CD4-positive, alpha-beta T cell treated with Interleukin-1 beta for 1 hour (primary cell): ENCODE measurements at regions not wholly inside any gene's neighbourhood (a gene's known extent, or its start where the extent isn't known, plus 50 kb on each side); places are given as distances from the start of the nearest gene placed in this dataset.
"Not testable (repeated sequence)": the region's sequence is repeated elsewhere in the genome, so short reads cannot be mapped to it uniquely, and the experiment has no call there.

ENCODE experiments used
- DNase-seq, 2 donors: peaks; one replicate each; pipeline ENCODE4 v3.0.0-alpha.2; 2020 to 2022

DNA sequence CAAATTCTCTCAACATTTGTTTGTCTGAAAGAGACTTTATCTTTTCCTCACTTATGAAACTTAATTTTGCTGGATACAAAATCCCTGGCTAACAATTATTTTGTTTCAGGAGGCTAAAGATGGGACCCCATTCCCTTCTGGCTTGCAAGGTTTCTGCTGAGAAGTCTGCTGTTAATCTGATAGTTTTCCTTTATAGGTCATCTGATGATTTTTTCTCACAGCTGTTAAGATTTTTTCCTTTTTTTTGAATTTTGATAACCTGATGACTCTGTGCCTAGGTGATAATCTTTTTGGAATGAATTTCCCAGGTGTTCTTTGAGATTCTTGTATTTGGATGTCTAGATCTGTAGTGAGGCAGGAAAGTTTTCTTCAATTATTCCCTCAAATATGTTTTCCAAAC is 2661.4 kb downstream of the PCDH9 start:
- no peak for DNase-seq

DNA sequence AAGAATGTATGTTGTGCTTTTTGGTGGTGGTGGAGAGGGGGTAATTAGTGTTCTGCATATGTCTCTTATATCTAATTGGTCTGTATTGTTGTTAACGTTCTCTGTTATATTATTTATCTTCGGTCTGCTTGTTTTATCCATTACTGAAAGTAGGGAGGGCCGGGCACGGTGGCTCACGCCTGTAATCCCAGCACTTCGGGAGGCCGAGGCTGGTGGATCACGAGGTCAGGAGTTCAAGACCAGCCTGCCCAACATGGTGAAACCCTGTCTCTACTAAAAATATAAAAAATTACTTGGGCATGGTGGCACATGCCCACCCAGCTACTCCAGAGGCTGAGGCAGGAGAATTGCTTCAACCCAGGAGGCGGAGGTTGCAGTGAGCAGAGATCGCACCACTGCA is 2672.1 kb downstream of the PCDH9 start:
- DNase-seq, result not testable (repeated sequence)

DNA sequence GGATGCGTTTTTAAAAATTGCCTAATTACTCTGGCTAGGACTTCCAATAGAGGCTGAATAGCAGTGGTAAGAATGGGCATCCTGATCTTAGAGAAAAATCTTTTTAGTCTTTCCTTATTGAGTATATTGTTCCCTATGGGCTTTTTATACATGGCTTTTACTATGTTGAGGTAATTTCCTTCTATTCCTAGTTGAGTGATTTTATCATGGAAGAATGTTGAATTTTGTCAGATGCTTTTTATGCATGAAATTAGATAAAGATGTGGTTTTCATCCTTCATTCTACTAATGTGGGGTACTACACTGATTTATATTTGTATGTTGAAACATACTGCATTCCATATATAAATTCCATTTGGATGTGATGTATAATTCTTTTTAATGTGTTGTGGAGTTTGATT is 2673.8 kb downstream of the PCDH9 start:
- DNase-seq, result no peak

DNA sequence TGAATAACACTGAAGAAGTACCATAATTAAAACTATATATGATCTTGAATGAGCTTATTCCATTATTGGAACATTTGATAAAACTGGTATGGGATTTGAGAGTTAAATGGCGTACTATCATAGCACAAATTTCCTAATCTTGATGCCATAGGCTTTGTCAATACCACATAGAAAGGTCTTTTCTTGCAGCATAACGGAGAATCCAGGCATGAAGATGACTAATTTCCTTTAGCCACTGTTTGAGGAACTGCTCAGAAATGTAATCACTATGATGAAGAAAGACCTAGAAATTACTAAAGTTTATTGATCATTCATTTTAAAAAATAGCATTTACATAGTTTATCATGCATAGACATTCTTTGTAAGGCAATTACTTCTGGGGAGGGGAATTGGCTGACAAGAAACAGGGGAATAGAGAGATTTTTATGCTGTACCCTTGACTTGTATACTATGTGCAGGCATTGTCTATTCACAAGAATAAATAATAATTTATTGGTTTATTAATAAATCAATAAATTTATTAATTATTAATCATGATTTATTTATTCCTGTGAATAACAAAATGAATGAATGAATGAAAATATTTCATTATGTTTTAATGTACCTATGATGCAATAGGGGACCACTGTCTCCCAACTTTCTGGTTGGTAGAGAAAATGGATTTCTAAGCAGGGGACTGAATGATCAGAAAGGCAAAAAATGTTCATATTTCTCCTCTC is 2676.6 kb downstream of the PCDH9 start:
- no peak for DNase-seq

DNA sequence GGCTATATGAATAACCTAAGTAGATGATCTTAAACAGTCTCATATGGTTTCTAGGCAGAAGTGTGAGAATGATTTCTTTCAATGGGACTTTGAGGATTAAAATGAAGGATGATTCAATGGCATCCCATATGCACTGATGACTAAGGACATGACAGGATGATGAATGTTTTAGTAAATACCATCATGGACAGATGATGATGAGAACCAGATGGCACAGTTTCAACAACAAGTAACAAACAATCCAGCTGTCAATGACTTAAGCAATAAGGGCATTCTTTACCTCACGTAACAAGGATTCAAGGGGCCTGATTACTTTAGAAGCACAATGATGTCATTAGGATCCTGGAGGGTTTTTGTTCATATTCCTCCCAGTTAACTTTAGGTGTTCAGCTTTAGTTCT is 2678.4 kb downstream of the PCDH9 start:
- no peak for DNase-seq

DNA sequence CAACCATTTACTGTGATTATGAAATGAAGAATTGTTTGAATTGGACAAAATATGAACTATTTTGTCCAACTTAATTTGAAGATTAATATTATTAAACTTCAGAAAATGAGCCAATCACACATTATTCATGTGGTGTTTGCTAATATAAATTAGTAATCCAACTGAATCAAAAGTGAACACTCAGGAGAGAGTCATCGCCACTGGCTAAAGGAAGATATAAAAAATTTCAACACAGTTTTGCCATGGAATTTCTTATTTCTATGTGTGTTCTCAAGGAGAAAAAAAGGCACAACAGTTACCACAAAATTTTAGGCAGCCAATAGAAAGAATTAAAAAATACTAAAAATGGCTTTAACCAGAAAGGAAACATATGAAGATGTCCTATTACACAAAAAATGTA is 2683.8 kb downstream of the PCDH9 start:
- no peak for DNase-seq

DNA sequence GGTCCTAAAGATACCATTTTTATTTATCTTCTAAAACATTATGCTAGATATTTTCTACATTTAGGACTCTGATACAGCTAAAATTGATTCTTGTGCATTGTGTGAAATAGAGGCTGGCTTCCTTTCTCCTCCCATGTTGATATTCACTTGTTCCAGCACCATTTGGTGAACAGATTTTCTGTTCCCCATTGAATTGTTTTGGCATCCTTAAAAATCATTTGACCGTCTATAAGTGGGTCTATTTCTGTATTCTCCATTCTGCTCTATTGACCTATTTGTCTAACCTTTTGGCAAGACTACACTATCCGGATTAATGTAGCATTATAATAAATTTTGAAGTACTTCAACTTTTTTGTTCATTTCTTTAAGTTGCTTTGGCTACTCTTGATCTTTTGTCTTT is 2689.2 kb downstream of the PCDH9 start:
- DNase-seq, result no peak

DNA sequence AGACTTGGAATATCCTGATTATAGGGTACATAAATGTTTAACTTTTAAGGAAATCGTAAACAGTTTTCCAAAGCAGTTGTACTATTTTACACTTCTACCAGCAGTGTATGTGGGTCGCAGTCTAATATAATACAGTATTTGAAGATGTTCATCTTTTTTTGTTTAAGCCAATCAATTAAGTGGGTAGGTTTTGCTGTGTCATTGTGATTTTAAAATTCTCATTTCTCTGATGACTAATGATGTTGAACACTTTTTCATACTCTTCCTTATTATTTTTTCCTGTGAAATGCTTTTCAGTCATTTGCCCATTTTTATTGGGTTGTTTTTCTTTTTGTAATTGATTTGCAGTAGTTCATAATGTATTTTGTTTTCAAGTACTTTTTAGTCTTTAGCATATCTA is 2689.7 kb downstream of the PCDH9 start:
- DNase-seq, result no peak

DNA sequence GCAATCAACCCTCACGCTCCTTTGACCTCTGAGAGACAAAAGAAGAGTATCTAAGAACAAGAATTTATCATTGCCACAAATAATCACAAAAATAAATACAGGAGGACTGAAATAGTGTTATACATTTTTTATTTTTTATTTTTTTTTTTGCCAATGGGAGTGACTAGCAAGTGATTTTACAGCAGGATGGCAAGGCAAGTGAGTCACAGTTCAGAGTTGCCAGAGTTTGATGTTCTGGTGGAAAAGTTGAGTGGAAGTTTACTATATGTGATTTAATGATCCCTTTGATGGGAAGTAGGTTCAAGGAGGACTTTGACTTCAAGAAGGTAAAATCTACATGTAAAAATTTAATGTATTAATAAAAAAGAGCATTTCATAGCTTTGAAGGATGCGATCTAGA is 2691.4 kb downstream of the PCDH9 start:
- no peak for DNase-seq

DNA sequence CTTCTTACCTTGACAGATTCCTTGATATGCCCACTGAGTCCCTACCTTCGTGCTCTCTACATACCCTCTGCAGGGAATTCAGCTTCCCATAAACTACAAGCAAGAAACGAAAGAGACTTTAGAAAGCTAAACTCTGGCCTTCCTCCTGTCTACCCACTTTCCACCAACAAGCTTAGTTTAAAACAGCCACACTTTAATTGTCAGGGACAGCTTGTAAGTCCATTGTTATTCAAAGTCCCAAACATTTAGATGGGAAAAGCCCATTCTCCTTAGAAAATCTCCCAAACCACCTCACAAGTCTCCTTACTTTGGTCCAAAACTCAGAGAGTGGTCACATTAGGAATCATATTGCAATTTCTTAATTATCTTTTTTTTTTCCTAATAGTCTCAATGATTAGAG is 2695.8 kb downstream of the PCDH9 start:
- no peak for DNase-seq

DNA sequence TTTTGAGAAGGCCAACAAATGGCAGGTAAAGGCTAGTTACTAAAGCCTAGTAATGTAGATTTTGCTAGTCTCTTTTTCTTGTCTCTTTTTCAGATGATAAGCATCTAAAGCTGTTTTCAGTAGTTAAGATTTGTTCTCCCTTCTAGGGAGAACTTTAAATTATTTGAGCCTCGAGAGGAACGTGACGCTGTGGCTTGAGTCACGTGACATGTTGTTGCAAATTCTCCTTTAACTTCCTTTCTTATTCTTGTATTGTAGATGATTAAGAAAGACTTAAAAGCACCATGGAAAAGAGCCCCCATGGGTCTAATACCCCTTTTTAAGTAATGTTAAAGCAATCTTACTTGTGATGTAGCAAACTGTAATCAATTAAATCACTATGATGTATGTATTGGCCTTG is 2698.7 kb downstream of the PCDH9 start:
- no peak for DNase-seq

DNA sequence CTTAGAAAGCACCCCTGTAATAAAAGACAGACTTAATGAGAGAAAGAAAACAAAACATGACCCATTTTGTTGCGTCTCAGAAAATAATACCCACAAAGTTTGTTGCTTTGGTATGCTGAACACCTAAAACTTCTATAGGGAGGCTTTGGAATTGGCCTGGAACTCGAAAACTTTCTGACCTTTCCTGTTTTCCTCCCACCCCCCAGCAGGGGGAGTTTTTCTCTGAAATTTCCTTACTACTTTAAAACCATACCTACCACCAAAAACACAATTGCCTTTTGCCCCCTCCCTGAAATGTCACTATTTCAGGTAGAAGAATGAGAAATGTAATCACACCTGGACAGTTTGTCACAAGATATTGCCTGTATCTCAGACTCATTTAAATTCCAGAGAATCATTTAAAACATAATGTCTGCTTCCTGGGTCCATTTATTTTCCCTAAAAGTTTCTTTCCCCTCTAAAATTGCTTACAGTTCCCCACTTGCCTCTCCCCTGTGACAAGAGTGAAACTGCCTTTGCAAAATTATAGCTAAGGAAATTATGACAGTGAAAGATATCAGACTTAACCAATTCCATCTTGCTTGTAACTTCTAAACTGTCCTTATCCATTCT is 2700.2 kb downstream of the PCDH9 start:
- no peak for DNase-seq

DNA sequence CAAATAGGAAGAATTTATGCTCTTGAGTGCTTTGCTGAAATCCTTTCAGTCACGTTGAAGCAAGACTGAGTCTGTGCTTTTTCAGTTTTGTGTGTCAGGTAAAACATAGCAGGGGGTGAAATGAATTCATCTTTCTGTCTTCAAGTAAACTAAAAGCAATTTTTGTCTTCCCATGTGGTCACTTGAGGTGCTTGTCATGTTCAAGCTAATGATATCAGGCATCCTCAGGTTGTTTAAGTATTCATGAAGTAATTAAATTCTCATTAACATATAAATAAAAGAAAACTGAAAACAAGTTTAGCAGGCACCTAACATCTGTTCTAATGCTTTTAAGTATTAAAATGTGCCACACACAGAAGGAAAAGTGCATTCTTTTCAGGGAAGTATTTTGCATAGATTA is 2701.3 kb downstream of the PCDH9 start:
- no peak for DNase-seq

DNA sequence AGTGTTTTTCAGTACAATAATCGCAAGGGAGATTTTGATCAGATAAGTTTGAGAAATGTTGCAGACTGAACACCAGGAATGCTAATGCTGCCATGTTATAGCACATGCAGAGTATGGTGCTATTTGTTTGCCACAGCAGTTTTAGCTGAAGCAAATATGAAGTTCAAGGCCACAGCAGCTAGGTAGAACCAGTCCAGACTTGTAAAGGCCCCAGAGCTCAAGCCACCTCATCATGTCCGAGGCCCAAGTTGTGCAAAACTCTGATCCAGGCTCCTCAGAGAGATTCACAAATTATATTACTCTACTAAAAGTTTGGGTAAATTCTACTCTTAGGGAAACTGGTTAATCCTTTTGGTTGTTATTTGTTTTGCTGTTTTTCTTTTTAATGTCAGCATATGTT is 2702.6 kb downstream of the PCDH9 start:
- no peak for DNase-seq

DNA sequence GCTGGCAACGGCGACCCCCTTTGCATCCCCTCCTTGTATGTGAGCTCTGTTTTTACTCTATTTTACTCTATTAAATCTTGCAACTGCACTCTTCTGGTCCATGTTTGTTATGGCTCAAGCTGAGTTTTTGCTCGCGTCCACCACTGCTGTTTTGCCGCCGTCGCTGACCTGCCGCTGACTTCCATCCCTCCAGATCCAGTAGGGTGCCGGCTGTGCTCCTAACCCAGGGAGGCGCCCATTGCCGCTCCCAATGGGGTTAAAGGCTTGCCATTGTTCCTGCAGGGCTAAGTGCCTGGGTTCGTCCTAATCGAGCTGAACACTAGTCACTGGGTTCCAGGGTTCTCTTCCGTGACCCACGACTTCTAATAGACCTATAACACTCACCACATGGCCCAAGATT is 2704.4 kb downstream of the PCDH9 start:
- DNase-seq, result no peak

DNA sequence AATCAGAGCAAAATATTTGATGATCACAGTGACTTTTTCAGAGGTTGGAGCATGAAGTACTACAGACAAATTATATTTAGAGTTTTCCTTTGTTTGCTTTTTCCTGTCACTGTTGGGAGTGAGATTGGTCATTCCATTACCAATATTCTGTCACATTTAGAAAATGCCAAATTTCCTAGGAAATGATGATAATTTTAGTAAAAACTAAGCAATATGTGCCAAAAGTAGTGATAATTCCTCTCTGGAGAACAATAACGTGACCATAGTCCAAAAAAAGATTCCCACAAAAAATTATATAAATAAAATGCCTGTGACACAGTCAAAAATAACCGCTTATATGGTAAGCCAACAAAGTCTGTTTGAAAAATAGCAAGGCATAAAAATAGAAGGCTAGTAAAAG is 2719.4 kb downstream of the PCDH9 start:
- DNase-seq, result no peak

DNA sequence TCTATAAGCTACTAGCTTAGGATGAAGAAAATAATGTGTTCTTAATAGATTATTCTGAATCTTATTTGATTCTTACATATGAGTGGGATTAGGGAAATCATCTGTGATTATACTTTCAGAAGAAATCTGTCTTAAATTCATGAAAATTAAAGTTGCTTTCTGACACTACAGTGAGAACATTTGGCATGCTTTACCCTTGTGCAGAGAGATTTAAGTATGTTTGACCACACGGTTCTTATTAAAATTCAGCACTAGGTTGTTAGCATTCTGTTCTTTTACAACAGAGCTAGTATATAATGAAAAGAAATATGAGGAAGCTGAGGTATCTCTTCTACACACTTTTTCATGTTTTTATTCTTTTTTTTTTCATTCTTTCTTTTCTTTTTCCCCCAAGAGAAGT is 2723.9 kb downstream of the PCDH9 start:
- DNase-seq, result no peak

DNA sequence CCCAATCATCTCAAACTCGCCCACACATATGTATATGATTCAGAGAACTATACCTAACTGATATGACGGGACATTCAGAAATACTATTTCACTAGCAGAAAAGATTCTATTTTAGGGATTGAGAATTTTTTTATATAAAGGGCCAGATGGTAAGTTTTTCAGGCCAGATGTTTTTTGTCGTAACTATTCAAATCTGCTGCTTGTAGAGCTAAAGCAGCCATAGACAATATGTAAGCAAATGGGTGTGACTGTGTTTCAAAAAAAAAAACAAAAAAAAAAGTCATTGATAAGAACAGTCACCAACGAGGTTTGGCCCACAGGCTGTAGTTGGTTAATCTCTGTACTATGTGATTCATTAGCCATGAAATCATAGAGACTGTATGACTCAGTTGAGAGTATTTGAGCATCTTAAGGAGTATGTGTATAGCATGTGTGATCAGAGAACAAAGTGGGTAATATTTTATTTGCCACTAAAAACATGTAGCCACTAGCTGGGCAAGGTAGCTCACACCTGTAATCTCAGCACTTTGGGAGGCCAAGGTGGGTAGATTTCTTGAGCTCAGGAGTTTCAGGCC is 2724.7 kb downstream of the PCDH9 start:
- DNase-seq, result no peak

DNA sequence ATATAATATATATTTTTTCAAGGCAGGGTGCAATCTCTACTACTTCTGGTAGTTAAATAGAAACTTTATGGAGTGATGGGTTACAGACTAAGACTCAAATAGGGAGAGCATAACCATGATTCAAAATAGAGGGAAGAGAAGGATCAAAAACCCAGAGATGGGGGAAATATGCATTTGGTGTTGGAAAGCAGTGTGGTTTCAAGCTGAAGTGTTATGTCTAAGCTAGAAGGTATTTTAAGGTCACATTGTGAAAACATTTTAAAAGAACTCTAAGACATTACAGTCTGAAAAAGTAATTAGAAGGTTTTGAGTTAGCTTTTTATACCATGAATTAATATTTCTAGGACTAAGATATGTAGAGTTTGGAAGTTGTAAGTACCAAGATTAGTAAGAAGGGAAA is 2741.4 kb downstream of the PCDH9 start:
- DNase-seq, result no peak

DNA sequence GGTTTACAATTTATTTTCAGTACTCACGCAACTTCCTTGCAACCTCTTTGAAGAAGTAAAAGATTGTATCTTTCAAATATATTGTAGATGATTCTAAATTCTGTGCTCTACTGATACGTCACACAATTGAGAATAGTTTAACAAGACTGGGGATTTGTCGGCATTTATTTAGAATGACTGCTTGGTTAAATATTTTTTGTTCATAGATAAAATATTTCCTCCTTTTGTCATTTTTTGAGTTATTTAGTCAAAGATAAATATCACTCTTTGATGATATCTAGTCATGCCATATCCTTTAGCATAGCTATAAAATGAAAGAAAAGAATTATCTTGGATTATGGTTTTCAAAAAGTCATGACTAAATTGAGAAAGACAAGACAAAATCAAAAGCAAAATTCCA is 2747.8 kb downstream of the PCDH9 start:
- no peak for DNase-seq

DNA sequence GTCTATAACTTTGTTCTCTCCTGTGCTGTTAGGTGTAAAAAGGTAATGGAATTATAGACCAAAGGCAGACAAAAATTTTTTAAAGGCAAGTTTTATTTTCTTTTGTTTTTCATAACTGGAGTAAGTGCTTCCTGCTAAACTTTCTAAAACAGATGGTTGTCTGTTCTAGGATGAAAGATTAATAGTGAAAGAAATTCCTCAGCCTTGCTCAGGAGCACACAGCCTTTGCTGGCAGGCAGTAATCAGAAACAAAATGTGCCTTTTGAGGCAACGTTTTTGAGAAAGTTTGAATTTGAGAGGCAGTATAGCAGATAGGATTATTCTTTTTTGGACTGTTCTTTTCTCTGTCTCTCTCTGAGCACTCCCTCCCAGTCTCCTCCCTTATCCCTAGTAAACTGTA is 2749.5 kb downstream of the PCDH9 start:
- no peak for DNase-seq

DNA sequence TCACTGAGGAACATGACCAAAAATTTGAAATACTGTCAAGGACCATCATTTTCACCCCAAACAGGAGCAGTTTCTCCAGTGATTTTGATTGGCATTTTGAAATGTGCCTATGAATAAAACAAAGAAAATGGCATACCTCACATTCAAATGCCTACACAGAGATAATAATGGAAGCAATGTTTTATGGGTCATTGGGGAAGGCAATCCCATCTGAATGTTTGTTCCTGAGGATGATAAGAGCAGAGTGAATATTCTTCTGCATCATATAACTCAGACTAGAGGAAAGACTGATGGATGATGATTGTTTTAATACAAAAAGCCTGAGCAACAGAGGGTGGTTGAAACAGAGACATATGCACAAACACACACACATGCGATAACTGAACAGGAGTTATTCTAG is 2749.9 kb downstream of the PCDH9 start:
- DNase-seq, result no peak

DNA sequence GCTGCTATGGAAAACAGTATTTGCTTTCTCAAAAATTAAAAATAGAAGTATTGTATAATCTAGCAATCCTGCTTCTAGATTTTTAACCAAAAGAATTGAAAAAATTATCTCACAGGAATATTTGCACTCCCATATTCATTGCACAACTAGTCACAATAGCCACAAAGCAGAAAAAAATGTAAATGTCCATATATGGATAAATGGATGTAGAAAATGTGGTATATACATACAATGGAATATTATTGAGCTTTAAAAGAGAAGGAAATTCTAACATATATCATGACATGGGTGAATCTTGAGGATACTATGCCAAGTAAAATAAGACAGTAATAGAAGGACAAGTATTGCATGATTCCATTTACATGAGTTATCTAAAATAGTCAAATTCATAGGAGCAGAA is 2753.0 kb downstream of the PCDH9 start:
- no peak for DNase-seq

DNA sequence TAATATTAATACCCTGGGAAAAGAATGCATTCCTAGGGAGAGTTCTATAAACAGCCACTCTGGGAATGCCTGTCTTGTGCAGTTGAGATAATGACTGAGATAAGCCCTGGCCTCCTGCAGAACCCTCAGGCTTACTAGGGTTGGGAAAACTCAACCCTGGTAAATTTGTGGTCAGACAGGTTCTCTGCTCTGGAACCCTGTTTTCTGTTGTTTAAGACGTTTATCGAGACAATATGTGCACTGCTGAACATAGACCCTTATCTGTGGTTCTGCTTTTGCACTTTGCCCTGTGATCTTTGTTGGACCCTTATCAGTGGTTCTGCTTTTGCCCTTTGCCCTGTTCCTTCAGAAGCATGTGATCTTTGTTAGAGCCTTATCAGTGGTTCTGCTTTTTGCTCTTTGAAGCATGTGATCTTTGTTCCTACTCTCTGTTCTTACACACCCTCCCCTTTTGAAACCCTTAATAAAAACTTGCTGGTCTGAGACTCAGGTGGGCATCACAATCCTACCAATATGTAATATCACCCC is 2754.0 kb downstream of the PCDH9 start:
- DNase-seq, result not testable (repeated sequence)

DNA sequence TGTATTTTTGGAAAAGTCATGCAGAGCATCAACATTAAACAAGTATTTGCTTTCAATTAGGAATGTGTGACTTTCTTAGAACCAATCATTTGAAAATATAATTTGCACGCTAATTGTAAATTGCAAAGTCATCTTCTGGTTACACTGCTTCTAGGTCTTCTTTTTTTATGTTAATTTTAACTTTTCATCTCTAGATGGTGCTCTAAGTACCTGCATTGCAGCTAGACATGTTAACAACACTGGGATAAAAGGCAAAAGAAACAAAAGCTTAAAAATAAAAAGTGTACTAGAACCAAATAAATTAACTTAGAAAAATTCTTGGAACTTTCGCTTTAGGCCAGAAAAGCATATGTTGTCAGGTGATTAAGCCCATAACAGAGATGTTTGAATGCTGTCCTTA is 2758.2 kb downstream of the PCDH9 start:
- no peak for DNase-seq
